ENCODE measurements at regions not wholly inside any gene's neighbourhood (a gene's known extent, or its start where the extent isn't known, plus 50 kb on each side); places are given as distances from the start of the nearest gene placed in this dataset.
"Not testable (repeated sequence)": the region's sequence is repeated elsewhere in the genome, so short reads cannot be mapped to it uniquely, and the experiment has no call there.

GRCh38 chr16:16552819-16553340 is 173.9 kb downstream of the NPIPA7 start:
- TF ChIP-seq, protein P1, sequence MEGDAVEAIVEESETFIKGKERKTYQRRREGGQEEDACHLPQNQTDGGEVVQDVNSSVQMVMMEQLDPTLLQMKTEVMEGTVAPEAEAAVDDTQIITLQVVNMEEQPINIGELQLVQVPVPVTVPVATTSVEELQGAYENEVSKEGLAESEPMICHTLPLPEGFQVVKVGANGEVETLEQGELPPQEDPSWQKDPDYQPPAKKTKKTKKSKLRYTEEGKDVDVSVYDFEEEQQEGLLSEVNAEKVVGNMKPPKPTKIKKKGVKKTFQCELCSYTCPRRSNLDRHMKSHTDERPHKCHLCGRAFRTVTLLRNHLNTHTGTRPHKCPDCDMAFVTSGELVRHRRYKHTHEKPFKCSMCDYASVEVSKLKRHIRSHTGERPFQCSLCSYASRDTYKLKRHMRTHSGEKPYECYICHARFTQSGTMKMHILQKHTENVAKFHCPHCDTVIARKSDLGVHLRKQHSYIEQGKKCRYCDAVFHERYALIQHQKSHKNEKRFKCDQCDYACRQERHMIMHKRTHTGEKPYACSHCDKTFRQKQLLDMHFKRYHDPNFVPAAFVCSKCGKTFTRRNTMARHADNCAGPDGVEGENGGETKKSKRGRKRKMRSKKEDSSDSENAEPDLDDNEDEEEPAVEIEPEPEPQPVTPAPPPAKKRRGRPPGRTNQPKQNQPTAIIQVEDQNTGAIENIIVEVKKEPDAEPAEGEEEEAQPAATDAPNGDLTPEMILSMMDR (IDR thresholded peaks at IDR 0.05): not testable (repeated sequence)
- TF ChIP-seq POLR2A (IDR thresholded peaks at IDR 0.05): not testable (repeated sequence)
